Left renal cortex interstitium (tissue), 4 donors: ENCODE measurements at regions not wholly inside any gene's neighbourhood (a gene's known extent, or its start where the extent isn't known, plus 50 kb on each side); places are given as distances from the start of the nearest gene placed in this dataset.
A peak's percentile ranks its signal among the peaks of the same experiment; 100 is the strongest.

Source experiments
- DNase-seq, 4 donors: peaks; one replicate each; pipeline ENCODE4 v3.0.0-alpha.2; 2013; ENCODE audit warnings: low read depth in 4 of 4, low spot score in 2 of 4, missing footprints in 1 of 4

- DNase-seq = no peak
These were observed 105.5 kb upstream of the CPLX2 start for GRCh38 chr5:175765858-175766257.

- no peak for DNase-seq
These were observed 104.4 kb upstream of the CPLX2 start for GRCh38 chr5:175766963-175767362.

- no peak for DNase-seq
These were observed 98.4 kb upstream of the CPLX2 start for GRCh38 chr5:175772747-175773533.

- DNase-seq = no peak
These were observed 97.8 kb upstream of the CPLX2 start for GRCh38 chr5:175773534-175774070.

GRCh38 chr5:175775416-175775815 lies 96.0 kb upstream of the CPLX2 start:
- no peak for DNase-seq

GRCh38 chr5:175778951-175779503 lies 92.4 kb upstream of the CPLX2 start:
- no peak for DNase-seq

- no peak for DNase-seq
These were observed 87.6 kb upstream of the CPLX2 start for GRCh38 chr5:175783739-175784138.

GRCh38 chr5:175784230-175784629 lies 87.1 kb upstream of the CPLX2 start:
- no peak for DNase-seq

GRCh38 chr5:175785681-175786080 lies 85.7 kb upstream of the CPLX2 start:
- no peak for DNase-seq

- DNase-seq = no peak
These were observed 83.1 kb upstream of the CPLX2 start for GRCh38 chr5:175788155-175788787.

- DNase-seq = no peak
These were observed 81.7 kb upstream of the CPLX2 start for GRCh38 chr5:175789670-175790069.

- no peak for DNase-seq
These were observed 80.6 kb upstream of the CPLX2 start for GRCh38 chr5:175790796-175791195.

- DNase-seq = no peak
These were observed 75.4 kb upstream of the CPLX2 start for GRCh38 chr5:175795959-175796358.

- peak; percentile 66 to 87 (median 84) for DNase-seq
These were observed 74.6 kb upstream of the CPLX2 start for GRCh38 chr5:175796536-175797499.

- no peak for DNase-seq
These were observed 73.8 kb upstream of the CPLX2 start for GRCh38 chr5:175797521-175798038.

- no peak for DNase-seq
These were observed 72.8 kb upstream of the CPLX2 start for GRCh38 chr5:175798626-175799025.

GRCh38 chr5:175800656-175801081 lies 70.7 kb upstream of the CPLX2 start:
- DNase-seq = no peak

GRCh38 chr5:175802361-175802760 lies 69.0 kb upstream of the CPLX2 start:
- no peak for DNase-seq

- DNase-seq = no peak
These were observed 68.1 kb upstream of the CPLX2 start for GRCh38 chr5:175803254-175803653.

GRCh38 chr5:175803736-175804454 lies 67.5 kb upstream of the CPLX2 start:
- no peak for DNase-seq
